Urinary bladder (tissue), 4 donors: ENCODE measurements at regions not wholly inside any gene's neighbourhood (a gene's known extent, or its start where the extent isn't known, plus 50 kb on each side); places are given as distances from the start of the nearest gene placed in this dataset. TPM values are rescaled to one million over a fixed set of nuclear protein-coding genes. Genes with fewer than 3 reads are reported as not detected.
"Not testable (repeated sequence)": the region's sequence is repeated elsewhere in the genome, so short reads cannot be mapped to it uniquely, and the experiment has no call there.

Experiments used
- DNase-seq: peaks from one replicate; pipeline ENCODE4 v3.0.0-alpha.2; 2015; ENCODE audit errors: extremely low spot score
- H3K27ac ChIP-seq: one replicate; pipeline ENCODE4 v1.5.1; 2013; ENCODE audit warnings: low read depth, mild to moderate bottlenecking, moderate library complexity
- H3K36me3 ChIP-seq: one replicate; pipeline ENCODE4 v1.6.1; 2013; ENCODE audit warnings: mild to moderate bottlenecking, moderate library complexity; ENCODE audit not compliant: insufficient read depth
- H3K4me1 ChIP-seq: one replicate; pipeline ENCODE4 v1.6.1; 2013; ENCODE audit warnings: mild to moderate bottlenecking, moderate library complexity; ENCODE audit not compliant: insufficient read depth
- H3K4me3 ChIP-seq: one replicate; pipeline ENCODE4 v1.5.1; 2013; ENCODE audit warnings: low read depth, low read length
- WGBS: extraction: QIAGEN DNeasy Blood & Tissue Kit; methylation state at CpG from one replicate; pipeline ENCODE4 v1.1.7; 2013; 5-methylcytosine and 5-hydroxymethylcytosine counted together
- small RNA-seq: library from RNA; depleted of rRNA; stranded (forward); fragments of <200 nt; gene quantifications from one replicate; pipeline ENCODE3, GENCODE V24; 2014
- donor health status: healthy with polysubstance abuse.
- donor health status: healthy.

DNA sequence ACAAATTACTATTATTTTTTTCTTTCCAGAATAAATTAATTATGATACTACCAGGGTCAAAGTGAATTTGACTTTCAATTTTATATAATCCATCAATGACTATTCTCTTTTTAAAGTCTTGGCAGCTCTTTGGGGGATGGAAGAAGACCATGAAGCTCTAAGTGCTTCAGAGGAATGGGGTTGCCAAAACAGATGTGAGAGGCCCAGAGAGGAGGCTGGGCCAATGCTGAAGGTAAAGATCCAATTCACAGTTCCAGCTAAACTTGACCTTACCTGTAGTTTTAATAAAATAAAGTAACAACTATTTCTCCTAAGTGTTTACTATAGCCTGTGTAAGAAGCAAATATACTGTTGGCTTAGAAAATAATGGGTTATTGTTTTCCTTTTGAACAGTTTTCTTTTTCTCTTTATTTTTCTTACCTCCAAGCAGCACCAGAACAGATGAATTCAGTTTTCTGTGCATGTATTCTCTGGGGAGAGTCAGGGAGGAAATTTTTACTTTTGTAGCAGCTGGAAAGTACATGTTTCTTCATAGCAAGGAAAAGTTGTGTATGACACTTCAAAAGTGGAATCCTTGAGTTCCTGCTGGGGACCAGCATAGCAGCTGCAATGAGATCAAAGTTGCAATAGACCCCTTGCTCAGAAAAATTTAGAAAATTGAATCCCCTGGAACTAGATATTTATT lies 104.9 kb downstream of the CEP44 start:
- no peak for DNase-seq
- no peak overlapping the region for H3K27ac ChIP-seq
- no peak overlapping the region for H3K4me3 ChIP-seq
- H3K36me3 ChIP-seq: no peaks in the 10 kb centered on the region
- no peaks in the 10 kb centered on the region for H3K4me1 ChIP-seq

- WGBS: 74% methylated on average over 3 of the region's 3 CpGs
- Histone ChIP-seq H3K27ac (no peak overlapping the region), H3K4me3 (no peak overlapping the region), H3K4me1 (no peaks in the 10 kb centered on the region), H3K36me3 (no peaks in the 10 kb centered on the region)
- DNase-seq: no peak
Observed at GRCh38 chr4:174387721-174388120, 104.0 kb downstream of the CEP44 start.

GRCh38 chr4:174387143-174387542 lies 103.4 kb downstream of the CEP44 start:
- Histone ChIP-seq H3K4me1 (no peaks in the 10 kb centered on the region), H3K27ac (no peak overlapping the region), H3K4me3 (no peak overlapping the region), H3K36me3 (no peaks in the 10 kb centered on the region)
- WGBS: 35% methylated on average over 2 of the region's 2 CpGs
- DNase-seq: no peak

GRCh38 chr4:174383783-174384182 lies 100.1 kb downstream of the CEP44 start:
- no peak overlapping the region for H3K4me3 ChIP-seq
- no peaks in the 10 kb centered on the region for H3K4me1 ChIP-seq
- 84% methylated on average over 6 of the region's 6 CpGs for WGBS
- H3K36me3 ChIP-seq: no peaks in the 10 kb centered on the region
- no peak overlapping the region for H3K27ac ChIP-seq
- DNase-seq: no peak

DNA sequence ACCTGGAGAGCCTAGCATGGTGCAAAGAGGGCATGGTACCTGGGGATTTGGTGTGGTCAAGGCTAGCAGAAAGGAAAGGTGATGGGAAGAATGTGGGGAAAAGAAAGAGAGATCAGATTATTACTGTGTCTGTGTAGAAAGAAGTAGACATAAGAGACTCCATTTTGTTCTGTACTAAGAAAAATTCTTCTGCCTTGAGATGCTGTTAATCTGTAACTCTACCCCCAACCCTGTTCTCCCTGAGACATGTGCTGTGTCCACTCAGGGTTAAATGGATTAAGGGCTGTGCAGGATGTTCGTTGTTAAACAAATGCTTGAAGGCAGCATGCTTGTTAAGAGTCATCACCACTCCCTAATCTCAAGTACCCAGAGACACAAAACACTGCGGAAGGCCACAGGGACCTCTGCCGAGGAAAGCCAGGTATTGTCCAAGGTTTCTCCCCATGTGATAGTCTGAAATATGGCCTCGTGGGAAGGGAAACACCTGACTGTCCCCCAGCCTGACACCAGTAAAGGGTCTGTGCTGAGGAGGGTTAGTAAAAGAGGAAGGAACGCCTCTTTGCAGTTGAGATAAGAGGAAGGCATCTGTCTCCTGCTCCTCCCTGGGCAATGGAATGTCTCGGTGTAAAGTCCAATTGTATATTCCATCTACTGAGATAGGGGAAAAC lies 99.4 kb downstream of the CEP44 start:
- not testable (repeated sequence) for H3K27ac ChIP-seq, H3K36me3 ChIP-seq, H3K4me1 ChIP-seq, H3K4me3 ChIP-seq, DNase-seq
- WGBS: 43% methylated on average over 6 of the region's 6 CpGs

Small RNA genes lying in the stretch of these regions (small RNA-seq; reads per million reads assigned to genes)
- gene MIR4276: not detected
